Retinal pigment epithelial cell (primary cell): ENCODE measurements at regions not wholly inside any gene's neighbourhood (a gene's known extent, or its start where the extent isn't known, plus 50 kb on each side); places are given as distances from the start of the nearest gene placed in this dataset.

Experiments
- DNase-seq: peaks from one replicate; pipeline ENCODE4 v3.0.0-alpha.2; 2010; ENCODE audit warnings: low read depth
- H3K4me3 ChIP-seq: 2 replicates; pipeline ENCODE4 v1.5.1; 2011; ENCODE audit warnings: mild to moderate bottlenecking, low read length, control low read depth, moderate library complexity
- TF ChIP-seq, protein P1 (sequence below): conservative IDR thresholded peaks from 2 replicates; pipeline ENCODE4 v1.5.1; 2011; ENCODE audit warnings: low read depth, low read length, control low read depth, inconsistent platforms

DNA sequence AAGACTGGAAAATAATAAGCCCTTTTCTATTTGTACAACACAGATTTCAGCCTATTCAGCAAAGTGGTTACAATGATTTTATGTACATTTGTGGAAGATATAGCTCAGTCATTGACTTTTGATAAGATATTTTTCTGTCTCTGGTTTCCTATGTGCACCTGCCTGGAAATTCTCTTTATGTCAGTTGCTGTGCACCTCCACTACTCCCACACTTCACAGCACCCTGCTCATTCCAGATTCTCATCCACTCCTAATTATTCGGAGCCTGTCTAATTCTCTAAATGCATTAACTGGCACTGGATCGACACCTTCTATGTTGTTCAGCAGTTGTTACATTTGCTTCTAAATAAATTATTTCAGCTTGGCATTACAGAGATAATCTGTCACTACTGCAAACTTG, 275.1 kb upstream of the RND3 start:
- TF ChIP-seq, protein P1, sequence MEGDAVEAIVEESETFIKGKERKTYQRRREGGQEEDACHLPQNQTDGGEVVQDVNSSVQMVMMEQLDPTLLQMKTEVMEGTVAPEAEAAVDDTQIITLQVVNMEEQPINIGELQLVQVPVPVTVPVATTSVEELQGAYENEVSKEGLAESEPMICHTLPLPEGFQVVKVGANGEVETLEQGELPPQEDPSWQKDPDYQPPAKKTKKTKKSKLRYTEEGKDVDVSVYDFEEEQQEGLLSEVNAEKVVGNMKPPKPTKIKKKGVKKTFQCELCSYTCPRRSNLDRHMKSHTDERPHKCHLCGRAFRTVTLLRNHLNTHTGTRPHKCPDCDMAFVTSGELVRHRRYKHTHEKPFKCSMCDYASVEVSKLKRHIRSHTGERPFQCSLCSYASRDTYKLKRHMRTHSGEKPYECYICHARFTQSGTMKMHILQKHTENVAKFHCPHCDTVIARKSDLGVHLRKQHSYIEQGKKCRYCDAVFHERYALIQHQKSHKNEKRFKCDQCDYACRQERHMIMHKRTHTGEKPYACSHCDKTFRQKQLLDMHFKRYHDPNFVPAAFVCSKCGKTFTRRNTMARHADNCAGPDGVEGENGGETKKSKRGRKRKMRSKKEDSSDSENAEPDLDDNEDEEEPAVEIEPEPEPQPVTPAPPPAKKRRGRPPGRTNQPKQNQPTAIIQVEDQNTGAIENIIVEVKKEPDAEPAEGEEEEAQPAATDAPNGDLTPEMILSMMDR = no peak
- no peak for DNase-seq
- no peak overlapping the region for H3K4me3 ChIP-seq

DNA sequence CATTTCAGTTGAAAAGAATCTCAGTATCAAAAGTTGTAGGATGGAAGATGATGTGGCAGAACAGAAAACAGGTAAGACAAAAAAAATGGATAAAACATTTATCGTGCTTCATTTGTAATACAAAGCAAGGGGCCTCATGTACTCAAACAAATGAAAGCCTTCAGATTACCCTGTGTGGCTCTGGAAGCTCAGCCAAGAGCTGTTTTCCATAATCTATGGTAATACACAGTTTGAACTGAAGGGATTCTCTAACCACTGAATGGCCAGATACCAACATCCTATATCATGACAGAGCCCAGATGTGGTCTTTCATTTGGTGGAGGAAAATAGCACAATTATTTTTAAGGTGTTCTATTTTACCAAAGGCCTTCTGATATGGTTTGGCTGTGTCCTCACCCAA, 272.1 kb upstream of the RND3 start:
- no peak overlapping the region for H3K4me3 ChIP-seq
- TF ChIP-seq, protein P1 = no peak
- no peak for DNase-seq

DNA sequence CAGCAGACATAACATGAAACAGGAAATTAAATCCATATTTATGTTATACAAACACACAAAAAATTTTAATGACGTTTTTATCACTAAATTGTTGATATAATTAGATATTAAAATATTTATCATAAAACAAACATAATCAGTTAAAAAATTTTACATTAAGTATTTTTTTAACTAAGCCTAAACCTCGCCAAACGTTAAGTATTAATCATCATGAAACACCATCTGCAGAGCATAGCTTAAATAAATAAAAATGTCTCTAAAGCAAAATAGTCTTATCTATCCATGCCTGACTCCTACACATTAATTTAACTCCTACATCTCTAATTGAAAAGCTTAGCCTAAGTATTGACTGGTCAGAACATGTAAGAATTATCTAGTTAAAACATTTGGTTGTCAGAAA, 271.6 kb upstream of the RND3 start:
- TF ChIP-seq, protein P1 = no peak
- DNase-seq = no peak
- H3K4me3 ChIP-seq = no peak overlapping the region

- DNase-seq = no peak
- H3K4me3 ChIP-seq = no peak overlapping the region
- TF ChIP-seq, protein P1 = no peak
Observed at GRCh38 chr2:150752229-150752628, 264.8 kb upstream of the RND3 start.

DNA sequence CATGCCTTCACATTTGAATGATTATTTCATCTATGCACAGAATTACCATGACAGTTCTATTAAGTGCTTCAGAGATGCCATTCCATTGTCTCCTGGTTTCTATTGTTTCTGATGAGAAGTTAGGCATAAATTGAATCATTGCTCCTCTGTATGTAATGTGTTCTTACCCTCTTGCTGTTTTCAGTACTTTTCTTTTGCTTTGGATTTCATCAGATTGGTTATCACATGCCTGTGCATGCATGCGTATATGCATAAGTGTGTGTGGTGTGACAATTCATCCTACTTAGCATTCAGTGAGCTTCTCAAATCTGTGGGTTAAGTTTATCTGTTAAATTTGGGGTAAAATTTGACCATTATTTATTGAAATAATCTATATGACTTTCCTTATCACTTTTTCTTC, 263.3 kb upstream of the RND3 start:
- DNase-seq = peak; percentile 9
- no peak overlapping the region for H3K4me3 ChIP-seq
- TF ChIP-seq, protein P1 = no peak

GRCh38 chr2:150742094-150742493, 254.6 kb upstream of the RND3 start:
- DNase-seq = no peak
- no peak overlapping the region for H3K4me3 ChIP-seq
- TF ChIP-seq, protein P1 = no peak

- H3K4me3 ChIP-seq = no peak overlapping the region
- DNase-seq = no peak
- TF ChIP-seq, protein P1 = no peak
Observed at GRCh38 chr2:150735894-150736498, 248.5 kb upstream of the RND3 start.
